GM18508 (cell line): ENCODE measurements at regions not wholly inside any gene's neighbourhood (a gene's known extent, or its start where the extent isn't known, plus 50 kb on each side); places are given as distances from the start of the nearest gene placed in this dataset.

Source experiments
- ATAC-seq: cut with Tn5 transposase; IDR thresholded peaks from one replicate; pipeline ENCODE4 v1.9.1; 2021; ENCODE audit warnings: moderate number of reproducible peaks; ENCODE audit not compliant: insufficient read depth, unreplicated experiment

GRCh38 chr4:187777954-187778353, 217.6 kb upstream of the ZFP42 start:
- no peak for ATAC-seq

GRCh38 chr4:187780070-187780469, 215.5 kb upstream of the ZFP42 start:
- ATAC-seq = no peak

- no peak for ATAC-seq
Observed at GRCh38 chr4:187782286-187782824, 213.2 kb upstream of the ZFP42 start.

GRCh38 chr4:187786190-187786589, 209.4 kb upstream of the ZFP42 start:
- ATAC-seq = no peak

GRCh38 chr4:187789078-187789477, 206.5 kb upstream of the ZFP42 start:
- ATAC-seq = no peak

- no peak for ATAC-seq
Observed at GRCh38 chr4:187795737-187796136, 199.8 kb upstream of the ZFP42 start.

- no peak for ATAC-seq
Observed at GRCh38 chr4:187798385-187798784, 197.2 kb upstream of the ZFP42 start.

- no peak for ATAC-seq
Observed at GRCh38 chr4:187799735-187800134, 195.8 kb upstream of the ZFP42 start.

GRCh38 chr4:187811591-187811990, 184.0 kb upstream of the ZFP42 start:
- no peak for ATAC-seq

GRCh38 chr4:187814737-187815465, 180.7 kb upstream of the ZFP42 start:
- no peak for ATAC-seq

GRCh38 chr4:187826725-187827124, 168.8 kb upstream of the ZFP42 start:
- ATAC-seq = no peak

GRCh38 chr4:187827631-187828030, 167.9 kb upstream of the ZFP42 start:
- ATAC-seq = no peak

- ATAC-seq = no peak
Observed at GRCh38 chr4:187839765-187840164, 155.8 kb upstream of the ZFP42 start.

- ATAC-seq = no peak
Observed at GRCh38 chr4:187840814-187841213, 154.8 kb upstream of the ZFP42 start.

- no peak for ATAC-seq
Observed at GRCh38 chr4:187849556-187850225, 145.9 kb upstream of the ZFP42 start.

- no peak for ATAC-seq
Observed at GRCh38 chr4:187865914-187866313, 129.7 kb upstream of the ZFP42 start.

- no peak for ATAC-seq
Observed at GRCh38 chr4:187883049-187883448, 112.5 kb upstream of the ZFP42 start.

GRCh38 chr4:187883836-187884475, 111.6 kb upstream of the ZFP42 start:
- no peak for ATAC-seq

- no peak for ATAC-seq
Observed at GRCh38 chr4:187887906-187888305, 107.7 kb upstream of the ZFP42 start.

GRCh38 chr4:187889651-187890050, 105.9 kb upstream of the ZFP42 start:
- ATAC-seq = no peak

- no peak for ATAC-seq
Observed at GRCh38 chr4:187893418-187893817, 102.2 kb upstream of the ZFP42 start.
